HG03025 (cell line): ENCODE measurements at regions not wholly inside any gene's neighbourhood (a gene's known extent, or its start where the extent isn't known, plus 50 kb on each side); places are given as distances from the start of the nearest gene placed in this dataset.

Source experiments
- ATAC-seq: cut with Tn5 transposase; IDR thresholded peaks from one replicate; pipeline ENCODE4 v1.9.1; 2021; ENCODE audit warnings: mild to moderate bottlenecking, moderate library complexity; ENCODE audit not compliant: unreplicated experiment, low FRiP score

- no peak for ATAC-seq
These were observed 473.7 kb upstream of the ROBO2 start for GRCh38 chr3:76566211-76566534.

GRCh38 chr3:76566904-76567303, 473.0 kb upstream of the ROBO2 start:
- ATAC-seq, result no peak

GRCh38 chr3:76570436-76571057, 469.4 kb upstream of the ROBO2 start:
- no peak for ATAC-seq

DNA sequence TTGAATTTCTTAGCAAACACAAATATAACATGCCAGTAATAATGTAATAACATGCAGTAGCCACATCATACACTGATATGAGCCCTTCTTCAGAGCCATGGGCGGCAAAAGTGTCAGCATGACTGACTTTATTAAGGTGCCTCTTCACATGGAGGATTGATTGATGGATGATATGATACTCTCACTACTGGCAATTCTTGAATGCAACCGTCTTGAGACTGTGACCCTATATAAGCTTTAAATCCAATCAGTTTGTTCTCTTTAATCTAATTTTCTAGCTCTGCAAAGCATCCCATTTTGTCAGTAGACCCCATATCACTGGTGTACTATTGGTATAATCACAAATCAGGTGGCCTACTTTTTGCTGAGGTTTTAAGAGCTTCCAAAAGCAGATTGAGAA, 463.7 kb upstream of the ROBO2 start:
- ATAC-seq, result no peak

- ATAC-seq, result no peak
These were observed 457.8 kb upstream of the ROBO2 start for GRCh38 chr3:76582098-76582497.

DNA sequence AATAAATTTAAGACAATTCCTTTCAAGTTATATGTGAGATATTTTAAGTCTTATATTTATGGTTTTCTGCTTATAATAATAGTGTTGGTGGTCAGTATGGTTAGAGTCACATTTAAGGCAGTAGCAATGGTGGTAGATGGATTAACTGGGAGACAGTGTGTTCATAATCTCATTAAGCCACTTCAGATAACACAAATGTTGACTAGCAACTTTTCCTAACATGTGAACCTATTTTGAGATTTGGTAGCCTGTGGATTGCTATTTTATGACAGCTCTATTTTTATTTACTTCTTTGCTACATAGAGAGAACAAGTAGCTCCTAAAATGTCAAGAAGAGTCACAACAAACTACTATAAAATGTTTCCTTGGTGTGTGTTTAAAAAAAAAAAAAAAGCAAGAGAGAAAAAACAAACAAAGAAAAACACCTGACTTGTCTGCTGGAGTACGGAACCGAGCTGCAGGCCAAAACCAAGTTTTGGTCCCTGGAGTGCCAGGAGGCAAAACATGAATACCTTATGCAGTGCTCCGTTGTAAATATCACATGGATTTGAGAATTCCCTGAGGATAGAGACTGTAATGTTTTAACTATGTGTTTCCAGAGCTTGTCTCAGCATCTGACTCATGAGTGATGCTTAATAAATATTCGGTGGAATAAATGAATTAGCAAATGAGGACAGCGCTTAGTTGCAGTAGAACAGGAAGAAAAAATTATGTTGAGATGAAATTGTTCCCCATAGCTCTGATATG, 457.1 kb upstream of the ROBO2 start:
- no peak for ATAC-seq

GRCh38 chr3:76585794-76586392, 454.0 kb upstream of the ROBO2 start:
- ATAC-seq, result no peak

- ATAC-seq, result no peak
These were observed 453.4 kb upstream of the ROBO2 start for GRCh38 chr3:76586471-76586870.

GRCh38 chr3:76610150-76610549, 429.7 kb upstream of the ROBO2 start:
- no peak for ATAC-seq

GRCh38 chr3:76615719-76616118, 424.2 kb upstream of the ROBO2 start:
- no peak for ATAC-seq

DNA sequence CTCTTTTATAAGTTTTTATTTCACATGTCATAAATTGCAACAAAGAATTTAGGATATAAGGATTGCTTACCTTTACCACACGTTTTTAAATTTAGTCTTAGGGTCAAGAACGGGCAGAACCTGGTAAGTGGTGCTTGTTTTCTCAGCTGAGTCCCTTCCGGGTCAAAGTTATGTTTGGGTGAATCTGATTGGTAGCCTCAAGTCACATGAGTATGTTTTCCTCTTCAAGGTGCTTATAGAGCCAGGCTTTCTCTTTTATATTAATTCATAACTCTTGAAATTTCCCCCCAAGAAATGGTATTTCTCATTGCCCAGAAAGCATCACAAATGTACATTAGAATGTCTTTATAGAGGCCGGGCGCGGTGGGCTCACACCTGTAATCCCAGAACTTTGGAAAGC, 415.7 kb upstream of the ROBO2 start:
- no peak for ATAC-seq

DNA sequence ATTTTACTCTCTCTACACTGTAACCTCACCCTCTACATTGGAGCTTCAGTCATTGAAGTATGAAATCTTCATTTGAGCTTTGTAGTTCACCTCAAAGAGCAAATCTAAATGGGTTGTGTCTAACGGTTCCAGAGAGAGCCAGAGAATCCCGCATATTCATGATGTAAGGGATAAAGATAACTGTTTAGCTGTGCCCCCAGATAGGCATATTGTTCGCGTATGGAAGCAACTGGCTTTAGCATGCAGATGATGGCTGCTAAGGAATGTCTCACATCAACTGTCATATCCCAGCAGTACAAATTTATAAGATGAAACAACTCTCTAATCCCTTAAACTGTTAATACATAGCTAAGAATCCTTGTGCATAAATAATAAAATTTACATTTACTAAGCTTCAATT, 412.7 kb upstream of the ROBO2 start:
- no peak for ATAC-seq

DNA sequence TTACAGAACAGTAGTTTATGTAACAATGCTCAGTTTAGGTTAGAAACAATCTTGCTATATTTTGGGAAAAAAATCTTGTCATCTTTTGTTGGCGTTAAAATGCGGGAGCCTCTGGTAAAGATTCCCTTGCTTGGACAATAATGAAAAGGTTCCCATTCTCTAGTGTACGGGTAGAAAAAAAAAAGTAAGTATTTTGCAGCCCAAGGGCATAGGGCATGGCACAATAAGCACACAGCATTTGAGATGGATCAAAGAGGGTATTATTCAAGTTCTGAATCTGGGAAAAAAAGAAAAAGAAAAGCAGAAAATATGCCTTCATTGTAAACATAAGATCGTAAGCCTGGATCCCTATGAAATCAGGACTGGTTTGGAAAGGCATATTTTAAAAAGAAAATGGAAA, 408.6 kb upstream of the ROBO2 start:
- no peak for ATAC-seq

- no peak for ATAC-seq
These were observed 401.9 kb upstream of the ROBO2 start for GRCh38 chr3:76638006-76638405.

- ATAC-seq, result no peak
These were observed 396.1 kb upstream of the ROBO2 start for GRCh38 chr3:76643623-76644304.

DNA sequence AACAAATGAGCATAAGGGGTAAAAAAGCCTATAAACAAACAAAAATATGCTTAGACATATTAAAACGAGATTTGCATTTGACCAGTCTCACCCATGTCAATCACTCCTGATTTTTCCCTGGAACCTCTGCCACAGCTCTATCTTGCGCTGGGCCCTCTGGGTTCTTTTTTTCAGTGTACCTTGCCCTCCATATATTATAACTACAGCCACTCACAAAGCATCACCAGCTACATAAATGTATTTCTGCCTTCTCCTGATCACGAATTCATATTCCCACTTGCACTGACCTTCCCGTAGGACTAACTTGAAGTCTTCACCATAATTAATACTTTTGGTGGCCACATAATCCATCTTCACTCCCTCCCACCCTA, 395.6 kb upstream of the ROBO2 start:
- no peak for ATAC-seq

- no peak for ATAC-seq
These were observed 394.2 kb upstream of the ROBO2 start for GRCh38 chr3:76645724-76646123.

DNA sequence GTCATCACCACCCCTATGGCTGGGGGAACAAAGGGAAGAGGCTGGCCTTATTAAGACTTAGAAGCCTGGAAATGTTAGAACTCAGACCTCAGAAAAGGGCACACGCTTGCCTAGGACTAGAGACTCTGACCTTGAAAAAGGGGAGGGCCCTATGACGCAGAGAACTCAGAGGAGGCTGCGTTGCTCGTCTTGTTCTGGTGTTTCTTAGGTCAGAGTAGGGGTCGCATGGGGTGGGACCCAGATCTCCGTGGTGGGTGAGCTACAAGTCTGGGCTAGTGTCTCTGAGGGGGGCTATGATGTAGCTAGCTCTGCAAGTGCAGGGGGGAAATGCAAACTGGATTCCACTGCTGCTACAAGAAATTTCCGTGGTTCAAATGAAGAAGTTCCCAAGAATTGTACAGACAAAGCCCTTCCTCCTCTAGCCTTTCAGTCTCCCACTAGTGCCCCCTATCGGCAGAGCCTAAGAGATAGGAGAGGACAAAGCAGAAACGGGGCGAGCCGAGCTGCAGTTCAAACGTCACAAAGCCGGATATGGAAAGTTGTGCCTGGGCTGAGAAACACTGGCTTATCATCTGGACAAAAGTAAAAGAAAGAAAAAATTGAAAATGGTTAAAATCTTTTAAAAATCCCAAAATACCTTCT, 392.9 kb upstream of the ROBO2 start:
- no peak for ATAC-seq

DNA sequence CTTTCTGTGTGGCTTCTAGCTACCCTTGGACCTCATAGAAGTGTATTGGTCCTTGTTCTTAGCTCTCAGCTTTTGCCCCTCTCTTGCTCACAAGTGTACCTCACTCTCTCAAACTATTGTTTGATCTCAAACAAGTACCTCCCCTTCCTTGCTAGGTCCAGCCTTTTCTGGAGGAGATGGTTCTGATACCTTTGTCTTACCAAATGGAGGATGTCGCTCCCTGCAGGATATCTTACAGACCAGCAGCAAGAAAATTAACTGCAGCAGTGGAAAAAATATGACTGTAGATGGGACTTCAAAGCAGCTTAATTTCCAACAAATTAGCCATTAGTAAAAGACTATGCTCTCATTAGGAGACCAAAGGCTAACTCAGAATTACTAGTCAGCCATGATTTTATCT, 388.1 kb upstream of the ROBO2 start:
- no peak for ATAC-seq

- no peak for ATAC-seq
These were observed 387.4 kb upstream of the ROBO2 start for GRCh38 chr3:76652524-76652923.

DNA sequence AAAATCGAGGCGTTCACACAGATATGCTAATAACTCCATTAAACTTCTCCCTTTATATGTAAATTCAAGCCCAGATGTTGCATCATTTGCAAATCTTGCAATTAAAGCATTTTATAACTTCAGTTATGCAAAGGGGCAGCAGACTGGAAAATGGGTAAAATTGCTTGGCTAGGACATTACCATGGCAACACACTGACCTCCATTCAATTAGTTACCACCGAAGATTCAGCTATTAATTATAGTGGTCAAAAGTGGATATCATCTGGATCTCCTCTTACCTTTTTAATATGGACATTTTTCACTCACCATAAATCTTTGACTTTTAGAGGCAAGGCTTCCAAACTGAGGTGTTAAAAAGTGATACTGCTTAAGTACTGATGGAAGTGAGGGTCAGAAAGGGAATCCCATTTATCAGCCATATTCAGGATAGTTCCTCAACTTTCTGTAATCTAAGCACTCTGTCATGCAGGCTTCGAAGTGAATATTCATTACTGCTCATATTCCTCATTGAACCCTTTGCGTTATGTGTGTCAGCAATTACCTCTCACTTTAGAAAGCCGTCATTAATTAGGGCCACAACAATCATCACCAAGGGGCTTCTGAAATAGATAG, 386.2 kb upstream of the ROBO2 start:
- ATAC-seq, result no peak
